ENCODE measurements at regions not wholly inside any gene's neighbourhood (a gene's known extent, or its start where the extent isn't known, plus 50 kb on each side); places are given as distances from the start of the nearest gene placed in this dataset.

DNA sequence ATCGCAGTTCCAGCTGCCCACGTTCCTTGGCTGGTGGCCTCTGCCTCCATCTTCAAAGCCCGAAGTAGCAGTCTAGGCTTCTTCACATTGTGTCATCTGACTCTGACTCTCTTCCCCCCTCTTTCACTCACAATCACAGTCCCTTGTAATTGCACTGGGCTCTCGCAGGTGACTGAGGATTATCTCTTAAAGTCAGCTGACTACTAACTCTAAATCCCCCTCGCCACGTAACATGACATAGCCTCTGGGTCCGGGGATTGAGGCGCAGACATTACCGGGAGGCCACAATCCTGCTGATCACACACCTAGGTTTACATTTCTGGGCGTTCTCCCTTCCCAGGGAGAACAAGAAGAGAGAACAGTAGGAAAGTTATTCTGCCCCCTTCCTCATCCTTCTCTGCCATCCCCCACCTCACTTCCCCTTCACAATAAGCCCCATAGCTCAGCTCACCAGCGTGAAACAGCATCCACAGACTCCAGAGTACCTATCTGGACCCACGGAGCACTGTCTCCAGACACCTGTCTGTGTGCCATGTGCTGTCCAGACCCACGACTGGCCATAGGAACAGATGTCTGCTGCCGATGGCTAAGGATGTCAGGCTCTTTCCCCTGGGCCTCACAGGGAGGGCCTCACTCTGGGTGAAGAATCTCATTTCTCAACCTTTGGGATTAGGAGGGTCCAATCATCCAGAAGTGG is 64.3 kb upstream of the FZD7 start:
- no peak for DNase-seq

DNA sequence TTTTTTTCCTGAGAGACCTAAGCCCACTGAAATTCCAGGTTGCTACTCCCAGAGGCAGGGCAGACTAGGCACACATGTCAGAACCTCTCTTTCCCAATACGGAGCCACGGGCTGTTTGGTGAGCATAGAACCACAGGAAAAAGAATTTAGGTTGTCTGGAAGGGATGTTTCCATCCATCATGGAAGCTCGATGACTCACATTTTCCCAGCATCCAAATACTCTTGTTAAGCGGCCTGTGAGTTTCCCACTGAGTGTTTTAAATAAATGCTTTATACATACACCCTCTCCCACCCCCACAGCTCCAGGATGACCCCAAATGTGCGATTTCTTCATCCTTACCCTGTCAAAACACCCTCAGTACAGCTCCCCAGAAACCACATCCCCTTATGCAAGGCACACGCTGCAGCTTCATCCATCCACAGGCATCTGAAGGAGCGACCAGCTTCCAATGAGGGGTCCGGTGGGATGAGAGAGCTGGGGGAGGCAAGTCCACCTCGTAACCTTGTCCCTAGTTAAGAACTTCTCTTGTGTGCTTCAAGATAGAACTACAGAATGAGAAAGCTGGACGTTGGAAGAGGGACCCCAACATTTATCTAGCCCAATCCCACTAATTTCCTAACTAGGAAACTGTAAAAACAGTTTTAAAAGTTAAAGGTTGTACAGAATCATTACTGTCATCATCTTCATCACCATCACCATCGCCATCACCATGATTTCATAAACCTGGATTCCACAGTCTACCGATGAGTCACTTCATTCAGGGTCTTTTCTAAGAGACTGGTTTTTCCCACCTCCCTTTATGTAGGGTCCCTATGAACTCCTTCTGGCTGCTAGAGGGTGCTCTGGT is 63.5 kb upstream of the FZD7 start:
- DNase-seq, result no peak

DNA sequence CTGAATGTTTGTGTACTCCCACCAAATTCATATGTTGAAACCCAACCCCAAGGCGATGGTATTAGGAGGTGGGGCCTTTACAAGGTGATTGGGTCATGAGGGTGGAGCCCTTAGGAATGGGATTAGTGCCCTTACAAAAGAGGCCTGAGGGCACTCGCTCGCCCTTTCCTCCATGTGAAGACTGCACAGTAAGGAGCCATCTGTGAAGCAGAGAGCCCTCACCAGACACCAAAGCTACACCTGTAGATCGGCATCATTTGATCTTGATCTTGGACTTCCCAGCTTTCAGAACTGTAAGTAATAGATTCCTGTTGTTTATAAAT is 62.9 kb upstream of the FZD7 start:
- DNase-seq, result no peak

DNA sequence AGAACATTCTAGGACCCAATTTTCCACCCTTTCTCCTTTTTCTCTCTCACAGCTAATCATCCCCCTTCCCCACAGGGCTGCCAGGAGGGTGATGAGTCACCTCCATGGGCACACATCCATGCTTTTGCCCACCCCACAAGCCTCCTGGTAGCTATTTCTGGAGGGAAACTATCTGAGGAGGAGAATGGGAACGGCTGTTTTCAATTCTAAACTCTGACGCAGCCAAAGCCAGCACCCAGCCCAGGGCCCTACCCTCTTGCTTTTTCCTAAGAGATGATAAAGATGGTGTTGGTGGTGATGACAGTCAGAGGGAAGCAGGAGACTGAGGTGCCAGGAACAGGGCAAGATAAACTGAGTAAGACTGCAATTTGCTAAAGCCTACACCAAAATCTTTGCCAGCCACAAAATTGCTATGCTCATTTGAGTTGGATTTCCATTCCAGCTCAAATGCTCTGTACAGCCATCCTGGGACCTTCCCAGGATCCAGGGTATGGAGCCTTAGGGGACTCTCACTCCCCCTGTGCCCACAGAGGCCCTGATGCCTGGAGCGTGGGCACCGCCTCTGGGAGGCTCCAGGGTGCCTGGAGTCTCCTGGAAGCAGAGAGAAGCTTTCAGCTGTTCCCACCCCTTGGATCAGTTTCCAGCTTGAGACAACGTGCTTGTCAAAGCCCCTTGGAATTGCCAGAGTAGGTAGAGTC is 62.0 kb upstream of the FZD7 start:
- DNase-seq, result no peak

DNA sequence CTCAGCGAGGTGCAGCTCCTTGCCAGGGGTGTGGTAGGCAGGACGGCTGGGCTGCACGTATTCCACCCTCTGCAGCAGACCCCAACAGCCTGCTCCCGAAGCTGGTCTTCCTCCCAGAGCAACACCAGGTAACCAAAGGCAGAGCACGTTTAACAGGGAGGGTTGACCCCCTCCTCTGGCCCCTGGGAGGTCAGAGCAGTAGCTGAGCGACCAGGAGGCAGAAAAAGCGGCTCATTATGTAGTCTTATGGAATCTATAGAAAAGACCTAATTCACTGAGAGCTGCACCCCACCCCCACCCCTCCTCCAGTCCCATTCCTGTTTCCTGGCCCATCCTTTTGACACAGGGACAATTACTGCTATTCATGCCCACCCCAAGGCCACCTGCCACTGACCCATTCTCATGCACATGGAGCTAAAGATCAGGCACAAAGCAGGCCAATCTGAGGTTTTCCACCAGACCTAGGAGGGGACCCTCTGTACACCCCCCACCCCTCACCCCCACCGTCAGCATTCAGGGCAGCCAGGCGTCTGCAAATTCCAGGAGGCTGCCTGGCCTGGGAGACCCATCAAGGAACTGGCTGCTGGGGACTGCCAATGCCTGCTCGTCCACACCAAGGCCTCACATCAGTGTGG is 60.9 kb upstream of the FZD7 start:
- no peak for DNase-seq

DNA sequence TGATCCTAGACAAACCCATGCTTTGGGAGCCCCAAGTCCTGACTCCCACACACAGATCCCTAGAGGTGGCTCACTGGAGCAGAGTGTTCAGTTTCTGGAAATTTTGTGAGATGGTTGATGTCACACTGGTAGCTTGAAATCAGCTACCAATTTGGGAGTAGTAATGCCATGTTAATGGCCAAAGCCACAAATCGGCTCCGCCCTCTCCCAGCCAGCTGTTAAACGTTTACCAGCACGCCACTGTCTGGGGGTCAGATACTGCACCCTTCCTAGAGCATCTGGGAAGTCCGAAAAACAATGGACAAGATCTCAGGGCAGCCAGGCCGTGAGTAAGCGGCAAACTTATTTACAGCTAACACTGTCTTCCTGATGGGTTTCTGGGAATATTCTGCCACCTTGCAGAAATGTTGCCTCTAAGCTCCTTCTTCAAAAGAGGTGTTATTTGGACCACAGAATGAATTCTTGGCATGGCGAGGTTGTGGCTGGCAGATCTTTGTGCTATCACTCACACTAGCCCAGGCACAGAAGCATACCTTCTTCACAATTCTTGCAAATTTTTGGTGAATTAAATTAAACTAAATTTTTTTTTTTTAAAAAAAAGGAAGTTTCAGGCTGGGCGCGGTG is 60.2 kb upstream of the FZD7 start:
- no peak for DNase-seq

GRCh38 chr2:201974171-201975100 is 59.2 kb upstream of the FZD7 start:
- DNase-seq, result no peak

GRCh38 chr2:201975434-201975833 is 58.2 kb upstream of the FZD7 start:
- DNase-seq, result no peak

DNA sequence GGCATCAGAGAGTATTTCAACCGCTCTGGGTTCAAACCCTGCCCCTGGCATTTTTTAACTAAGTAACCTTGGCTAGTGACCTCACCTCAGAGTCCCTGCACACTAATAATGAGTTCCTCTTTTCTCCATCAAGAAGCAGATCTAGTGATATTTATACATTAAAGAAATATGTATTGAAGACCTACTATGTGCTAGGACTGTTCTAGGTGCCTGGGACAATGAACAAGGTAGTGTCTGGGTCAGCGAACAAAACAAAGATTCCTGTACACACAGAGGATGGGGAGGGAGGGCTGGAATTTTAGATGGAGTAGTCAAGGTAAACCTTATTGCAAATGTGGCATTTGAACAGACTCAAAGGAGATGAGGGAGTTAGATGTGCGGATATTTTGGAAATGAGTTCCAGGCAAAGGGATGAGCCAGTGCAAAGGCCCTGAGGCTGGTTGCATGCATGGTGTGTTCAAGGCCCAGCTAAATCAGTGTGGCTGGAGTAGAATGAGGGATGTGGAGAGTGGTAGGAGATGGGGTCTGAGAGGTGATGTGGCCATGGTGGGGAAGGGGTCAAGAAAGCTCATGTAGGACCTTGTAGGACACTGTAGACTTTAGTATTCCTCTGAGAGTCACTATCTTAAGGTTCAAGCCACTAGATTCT is 57.6 kb upstream of the FZD7 start:
- DNase-seq, result no peak

- DNase-seq, result no peak
Observed at GRCh38 chr2:201977651-201978050, 56.0 kb upstream of the FZD7 start.

DNA sequence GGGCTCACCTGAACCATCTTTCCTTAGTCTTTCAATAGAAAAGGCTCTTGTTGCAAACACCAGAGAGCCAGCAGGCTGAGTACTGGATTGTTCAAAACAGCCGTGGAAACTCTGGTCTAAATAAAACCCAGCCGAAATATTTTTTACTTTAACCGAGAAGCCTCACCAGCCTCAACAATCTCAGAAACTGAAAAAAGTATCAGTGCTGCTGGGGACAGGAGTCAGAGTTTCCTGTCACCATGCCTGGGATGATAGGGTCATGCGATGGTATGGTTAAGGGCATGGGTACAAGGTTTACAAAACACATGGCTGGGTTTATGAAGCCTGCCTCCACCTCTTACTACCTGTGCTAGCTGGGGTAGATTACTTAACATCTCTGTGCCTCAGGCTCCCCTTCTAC is 55.3 kb upstream of the FZD7 start:
- DNase-seq, result no peak

DNA sequence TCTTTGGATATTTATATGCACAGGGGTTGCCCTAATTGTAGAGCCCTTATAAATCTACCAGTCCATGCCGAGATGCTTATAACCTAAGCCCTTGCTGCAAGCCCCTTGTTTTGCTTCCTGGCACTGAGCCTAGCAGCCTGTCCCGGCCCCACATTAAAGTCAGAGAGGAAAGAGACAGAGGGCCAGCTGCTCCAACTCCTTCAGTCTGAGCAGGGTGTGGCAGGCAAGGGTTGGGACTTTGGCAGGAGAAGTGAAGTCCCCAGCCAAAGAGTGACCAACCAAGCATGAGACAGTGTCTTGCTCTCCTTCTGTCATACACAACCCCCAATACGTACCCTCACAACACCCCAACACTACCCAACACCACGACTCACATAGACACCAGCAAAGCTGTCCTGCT is 54.7 kb upstream of the FZD7 start:
- no peak for DNase-seq

- no peak for DNase-seq
Observed at GRCh38 chr2:201980389-201980821, 53.2 kb upstream of the FZD7 start.

GRCh38 chr2:201980946-201981345 is 52.7 kb upstream of the FZD7 start:
- no peak for DNase-seq

- no peak for DNase-seq
Observed at GRCh38 chr2:201983174-201983573, 50.5 kb upstream of the FZD7 start.

DNA sequence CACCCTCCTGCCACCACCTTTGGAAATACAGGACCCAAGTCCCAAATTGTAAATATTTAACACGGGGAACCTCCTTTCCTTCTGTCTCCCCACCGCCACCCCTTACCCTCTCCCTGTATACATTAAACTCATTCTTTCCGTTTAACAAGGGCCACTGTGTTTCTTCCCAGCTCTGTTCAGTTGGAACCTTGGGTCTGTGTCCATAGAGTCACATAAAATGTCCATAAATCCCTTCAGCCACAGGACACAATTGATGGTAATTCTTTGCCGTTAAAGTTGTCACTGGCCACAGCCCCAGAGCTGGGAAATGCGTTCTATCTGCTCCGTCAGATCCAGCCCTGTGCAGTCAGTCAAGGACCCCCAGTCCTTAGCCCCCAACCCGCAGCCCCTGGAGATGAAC is 49.9 kb upstream of the FZD7 start:
- no peak for DNase-seq
